ENCODE measurements at regions not wholly inside any gene's neighbourhood (a gene's known extent, or its start where the extent isn't known, plus 50 kb on each side); places are given as distances from the start of the nearest gene placed in this dataset.

DNA sequence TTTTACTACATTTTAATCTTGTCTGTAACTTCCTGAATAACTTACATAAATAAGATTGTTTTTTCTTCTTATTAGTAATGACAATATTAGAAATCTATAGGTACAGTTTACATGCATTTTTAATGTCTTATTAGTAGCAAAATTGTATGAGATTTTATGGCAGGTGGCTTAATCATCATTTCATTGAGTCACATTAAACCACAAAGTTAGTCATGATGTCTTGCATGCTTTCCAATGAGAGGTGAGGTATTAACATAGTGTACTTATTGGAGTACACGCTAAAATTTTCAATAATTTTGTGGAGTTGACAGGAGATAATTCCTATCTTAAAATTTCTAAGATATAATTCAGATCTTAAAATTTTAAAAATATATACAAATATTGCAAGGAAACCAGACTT, 989.6 kb upstream of the ARRDC3 start:
- ATAC-seq (ENCODE audit: low FRiP score) (no peak), DNase-seq (no peak)
- Histone ChIP-seq H3K27me3 (ENCODE audit: control insufficient read depth in 1 of 2, insufficient read depth in 2 of 2, low read length in 1 of 2) (no peaks in the 10 kb centered on the region), H3K27ac (ENCODE audit: low read depth in 1 of 2, low read length in 2 of 2) (no peak overlapping the region), H3K36me3 (ENCODE audit: control insufficient read depth in 1 of 2, insufficient read depth in 2 of 2, low read length in 1 of 2) (no peaks in the 10 kb centered on the region), H3K9me3 (ENCODE audit: control insufficient read depth, low read length) (no peaks in the 10 kb centered on the region), H3K4me3 (ENCODE audit: low read length in 2 of 2) (no peak overlapping the region), H3K4me1 (ENCODE audit: control insufficient read depth in 1 of 2, insufficient read depth in 2 of 2, low read length in 2 of 2) (no peaks in the 10 kb centered on the region)
- intact Hi-C loops (cut with DNase I) = no loop called here
- 84% methylated on average over 1 of the region's 1 CpG for WGBS, 2 donors

DNA sequence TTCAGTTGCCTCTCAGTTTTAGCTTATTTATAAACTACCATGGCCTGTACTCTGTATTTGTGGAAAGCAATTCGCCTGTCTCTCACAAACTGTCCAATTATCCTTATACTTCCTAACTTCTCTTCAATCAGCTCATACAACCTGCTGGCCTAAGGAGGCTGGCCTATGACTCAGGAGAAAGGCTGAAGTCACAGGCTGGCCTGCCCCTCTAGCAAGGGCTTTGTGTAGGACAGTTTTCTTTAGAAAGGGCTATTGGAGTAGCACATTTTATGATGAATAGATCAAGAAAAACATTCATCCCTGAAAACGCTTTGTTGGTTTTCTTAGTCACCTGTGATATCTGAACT, 988.7 kb upstream of the ARRDC3 start:
- ATAC-seq (ENCODE audit: low FRiP score) = no peak
- 82 to 83% methylated on average over 2 of the region's 2 CpGs for WGBS, 2 donors
- no peaks in the 10 kb centered on the region for H3K4me1 ChIP-seq (ENCODE audit: control insufficient read depth in 1 of 2, insufficient read depth in 2 of 2, low read length in 2 of 2)
- no peak for DNase-seq
- intact Hi-C loops (cut with DNase I) = no loop called here
- no peak overlapping the region for H3K27ac ChIP-seq (ENCODE audit: low read depth in 1 of 2, low read length in 2 of 2)
- no peak overlapping the region for H3K4me3 ChIP-seq (ENCODE audit: low read length in 2 of 2)
- no peaks in the 10 kb centered on the region for H3K36me3 ChIP-seq (ENCODE audit: control insufficient read depth in 1 of 2, insufficient read depth in 2 of 2, low read length in 1 of 2)
- no peaks in the 10 kb centered on the region for H3K27me3 ChIP-seq (ENCODE audit: control insufficient read depth in 1 of 2, insufficient read depth in 2 of 2, low read length in 1 of 2)
- H3K9me3 ChIP-seq (ENCODE audit: control insufficient read depth, low read length) = no peaks in the 10 kb centered on the region

DNA sequence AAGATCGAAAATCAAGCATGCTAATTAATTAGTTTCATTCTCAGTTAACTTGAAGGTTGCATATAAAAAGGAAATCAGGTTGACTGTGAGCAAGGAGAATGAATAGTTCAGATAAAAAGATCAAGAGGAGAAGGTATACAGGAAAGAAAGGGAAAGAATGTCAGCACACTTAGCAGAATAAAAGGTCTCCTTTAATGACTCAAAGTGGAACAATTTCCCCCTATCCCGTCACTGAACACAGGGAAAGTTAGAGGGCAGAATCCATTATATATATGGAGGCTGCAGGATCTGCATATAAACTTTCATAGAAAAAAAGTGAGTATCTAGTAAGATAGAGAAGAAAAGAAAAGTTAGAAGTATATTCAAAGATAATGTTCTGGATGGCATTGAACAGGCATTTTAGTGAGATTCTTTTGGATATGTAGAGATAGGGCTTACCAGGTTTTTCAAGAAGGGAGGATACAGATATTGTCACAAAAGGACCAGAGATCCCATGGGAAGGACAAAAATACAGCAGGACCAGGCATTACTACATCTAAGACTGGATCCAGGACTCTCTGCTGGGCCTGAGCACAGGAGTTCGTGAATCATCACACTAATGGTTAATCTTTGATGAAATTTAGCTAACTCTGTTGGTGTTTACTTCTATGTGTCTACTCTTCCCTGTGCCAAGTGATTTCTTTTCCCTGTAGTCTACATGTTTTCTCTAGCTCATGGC, 988.2 kb upstream of the ARRDC3 start:
- WGBS, 2 donors = 83 to 84% methylated on average over 3 of the region's 3 CpGs
- Histone ChIP-seq H3K36me3 (ENCODE audit: control insufficient read depth in 1 of 2, insufficient read depth in 2 of 2, low read length in 1 of 2) (no peaks in the 10 kb centered on the region), H3K27ac (ENCODE audit: low read depth in 1 of 2, low read length in 2 of 2) (no peak overlapping the region), H3K9me3 (ENCODE audit: control insufficient read depth, low read length) (no peaks in the 10 kb centered on the region), H3K27me3 (ENCODE audit: control insufficient read depth in 1 of 2, insufficient read depth in 2 of 2, low read length in 1 of 2) (no peaks in the 10 kb centered on the region), H3K4me1 (ENCODE audit: control insufficient read depth in 1 of 2, insufficient read depth in 2 of 2, low read length in 2 of 2) (no peaks in the 10 kb centered on the region), H3K4me3 (ENCODE audit: low read length in 2 of 2) (no peak overlapping the region)
- DNase-seq = no peak
- no peak for ATAC-seq (ENCODE audit: low FRiP score)
- intact Hi-C loops (cut with DNase I) = no loop called here

DNA sequence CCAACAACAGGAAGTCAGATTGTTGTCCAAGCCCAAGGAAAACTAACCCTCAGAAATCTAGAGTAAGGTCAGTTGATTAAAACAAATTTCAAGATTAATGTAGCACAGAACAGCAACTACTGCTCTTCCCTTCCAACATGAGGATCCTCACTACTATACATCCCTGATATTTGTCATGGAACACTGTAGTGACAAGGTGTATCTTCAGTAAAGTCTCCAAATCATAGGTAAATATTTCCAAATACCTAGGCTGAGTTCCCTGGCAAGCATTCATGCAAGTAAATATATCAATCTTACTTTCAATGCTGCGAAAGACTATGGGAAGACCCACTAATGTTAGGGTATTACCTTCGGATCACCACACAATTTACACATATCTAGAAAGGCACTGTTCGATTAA, 986.9 kb upstream of the ARRDC3 start:
- Histone ChIP-seq H3K4me3 (ENCODE audit: low read length in 2 of 2) (no peak overlapping the region), H3K36me3 (ENCODE audit: control insufficient read depth in 1 of 2, insufficient read depth in 2 of 2, low read length in 1 of 2) (no peaks in the 10 kb centered on the region), H3K27me3 (ENCODE audit: control insufficient read depth in 1 of 2, insufficient read depth in 2 of 2, low read length in 1 of 2) (no peaks in the 10 kb centered on the region), H3K9me3 (ENCODE audit: control insufficient read depth, low read length) (no peaks in the 10 kb centered on the region), H3K27ac (ENCODE audit: low read depth in 1 of 2, low read length in 2 of 2) (no peak overlapping the region), H3K4me1 (ENCODE audit: control insufficient read depth in 1 of 2, insufficient read depth in 2 of 2, low read length in 2 of 2) (no peaks in the 10 kb centered on the region)
- DNase-seq (no peak), ATAC-seq (ENCODE audit: low FRiP score) (no peak)
- intact Hi-C loops (cut with DNase I) = no loop called here
- WGBS, 2 donors = 93% methylated on average over 3 of the region's 3 CpGs

DNA sequence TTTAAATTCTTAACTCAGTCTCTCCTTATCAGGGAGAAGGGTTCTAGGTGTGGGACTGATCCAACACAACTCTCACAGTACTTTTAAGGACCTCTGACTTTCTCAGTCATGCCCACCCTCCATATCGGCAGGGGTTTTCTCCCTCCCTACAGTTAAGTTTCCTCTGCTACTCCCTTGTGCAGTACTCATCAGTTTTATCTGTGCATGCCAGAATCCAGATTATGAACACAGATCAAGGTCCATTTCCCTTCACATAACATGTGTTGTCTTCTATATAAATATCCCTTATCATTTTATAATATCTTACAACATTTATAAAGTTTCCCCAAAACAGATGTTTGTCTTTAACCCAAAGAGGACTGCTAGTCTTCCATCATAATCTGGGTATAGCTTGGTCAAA, 986.5 kb upstream of the ARRDC3 start:
- DNase-seq = no peak
- 93 to 94% methylated on average over 1 of the region's 1 CpG for WGBS, 2 donors
- H3K27ac ChIP-seq (ENCODE audit: low read depth in 1 of 2, low read length in 2 of 2) = no peak overlapping the region
- no peaks in the 10 kb centered on the region for H3K27me3 ChIP-seq (ENCODE audit: control insufficient read depth in 1 of 2, insufficient read depth in 2 of 2, low read length in 1 of 2)
- H3K4me3 ChIP-seq (ENCODE audit: low read length in 2 of 2) = no peak overlapping the region
- H3K9me3 ChIP-seq (ENCODE audit: control insufficient read depth, low read length) = no peaks in the 10 kb centered on the region
- ATAC-seq (ENCODE audit: low FRiP score) = no peak
- H3K4me1 ChIP-seq (ENCODE audit: control insufficient read depth in 1 of 2, insufficient read depth in 2 of 2, low read length in 2 of 2) = no peaks in the 10 kb centered on the region
- intact Hi-C loops (cut with DNase I) = no loop called here
- H3K36me3 ChIP-seq (ENCODE audit: control insufficient read depth in 1 of 2, insufficient read depth in 2 of 2, low read length in 1 of 2) = no peaks in the 10 kb centered on the region

DNA sequence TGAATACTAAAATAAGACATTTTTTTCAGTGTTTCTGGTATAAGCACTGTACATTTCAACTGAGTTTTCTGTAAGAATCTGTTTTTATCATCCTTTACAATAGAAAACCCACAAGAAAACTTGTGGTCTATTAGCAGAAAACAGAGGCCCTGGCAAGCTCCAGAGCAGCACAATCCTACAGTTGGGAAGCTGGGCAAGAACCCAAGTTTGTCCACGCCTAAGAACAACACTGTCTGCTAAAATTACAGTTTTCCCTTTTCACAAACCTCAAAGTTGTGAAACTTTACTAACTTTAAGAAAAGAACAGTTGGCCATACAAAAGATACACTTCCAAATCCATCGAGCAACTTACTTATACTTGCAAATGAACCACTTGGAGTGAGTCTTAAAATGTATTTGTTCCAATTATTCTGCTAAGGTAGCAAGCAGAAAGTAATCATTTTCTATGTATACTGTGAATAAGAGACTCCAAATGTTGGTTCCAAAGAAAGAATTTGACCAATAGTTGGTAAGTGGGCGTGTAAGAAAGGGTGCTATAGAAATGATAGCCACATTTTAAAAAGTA, 982.0 kb upstream of the ARRDC3 start:
- intact Hi-C loops (cut with DNase I) = no loop called here
- ATAC-seq (ENCODE audit: low FRiP score) (no peak), DNase-seq (peak in 1 of 2 donors; percentile 39)
- no peak overlapping the region for H3K4me3 ChIP-seq (ENCODE audit: low read length in 2 of 2)
- no peaks in the 10 kb centered on the region for H3K36me3 ChIP-seq (ENCODE audit: control insufficient read depth in 1 of 2, insufficient read depth in 2 of 2, low read length in 1 of 2)
- 33 to 37% methylated on average over 3 of the region's 3 CpGs for WGBS, 2 donors
- H3K27me3 ChIP-seq (ENCODE audit: control insufficient read depth in 1 of 2, insufficient read depth in 2 of 2, low read length in 1 of 2) = no peaks in the 10 kb centered on the region
- H3K27ac ChIP-seq (ENCODE audit: low read depth in 1 of 2, low read length in 2 of 2) = no peak overlapping the region
- H3K4me1 ChIP-seq (ENCODE audit: control insufficient read depth in 1 of 2, insufficient read depth in 2 of 2, low read length in 2 of 2) = no peaks in the 10 kb centered on the region
- H3K9me3 ChIP-seq (ENCODE audit: control insufficient read depth, low read length) = no peaks in the 10 kb centered on the region

DNA sequence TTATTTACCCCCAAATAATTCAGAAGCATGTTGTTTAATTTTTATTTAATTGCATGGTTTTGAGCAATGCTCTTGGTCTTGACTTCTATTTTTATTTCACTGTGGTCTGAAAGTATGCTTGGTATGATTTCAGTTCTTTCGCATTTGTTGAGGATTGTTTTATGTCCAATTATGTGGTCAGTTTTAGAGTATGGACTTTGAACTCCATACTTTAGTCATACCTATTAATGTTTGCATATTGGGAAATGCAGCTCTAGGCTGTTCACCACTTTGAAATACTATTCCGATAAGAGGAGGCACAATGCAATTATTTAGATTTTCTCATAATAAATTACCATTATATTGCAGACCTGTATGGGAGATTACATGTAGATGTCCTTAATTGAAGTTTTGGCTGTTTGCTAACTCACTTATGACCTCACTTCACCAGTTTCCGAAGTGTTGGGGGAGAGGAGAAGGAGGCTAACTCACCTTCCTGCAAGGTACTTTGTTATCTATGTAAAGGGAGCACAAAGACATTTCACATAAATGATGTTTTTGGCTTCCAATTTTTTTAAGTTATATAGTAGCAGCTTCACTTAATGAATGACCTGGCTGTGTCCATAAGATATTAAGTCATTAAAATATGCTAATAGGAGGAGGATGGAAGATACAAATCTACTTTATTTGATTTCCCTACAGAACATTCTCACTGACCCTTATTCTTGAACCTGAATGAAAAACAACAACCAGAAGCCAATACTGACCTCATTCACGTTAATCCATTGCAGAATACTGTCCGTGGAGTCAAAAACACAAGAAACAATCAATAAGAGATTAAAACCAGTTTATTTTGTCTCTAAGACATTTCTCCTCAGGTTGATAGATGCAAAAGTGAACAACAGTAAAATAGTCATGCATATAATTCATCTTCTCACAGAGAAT, 970.3 kb upstream of the ARRDC3 start:
- H3K9me3 ChIP-seq (ENCODE audit: control insufficient read depth, low read length) = peaks cover 4% of the 10 kb centered on the region
- no peaks in the 10 kb centered on the region for H3K27me3 ChIP-seq (ENCODE audit: control insufficient read depth in 1 of 2, insufficient read depth in 2 of 2, low read length in 1 of 2)
- H3K4me1 ChIP-seq (ENCODE audit: control insufficient read depth in 1 of 2, insufficient read depth in 2 of 2, low read length in 2 of 2) = no peaks in the 10 kb centered on the region
- H3K27ac ChIP-seq (ENCODE audit: low read depth in 1 of 2, low read length in 2 of 2) = no peak overlapping the region
- DNase-seq = no peak
- WGBS, 2 donors = 60 to 69% methylated on average over 5 of the region's 5 CpGs
- no peaks in the 10 kb centered on the region for H3K36me3 ChIP-seq (ENCODE audit: control insufficient read depth in 1 of 2, insufficient read depth in 2 of 2, low read length in 1 of 2)
- intact Hi-C loops (cut with DNase I) = no loop called here
- H3K4me3 ChIP-seq (ENCODE audit: low read length in 2 of 2) = no peak overlapping the region
- no peak for ATAC-seq (ENCODE audit: low FRiP score)

DNA sequence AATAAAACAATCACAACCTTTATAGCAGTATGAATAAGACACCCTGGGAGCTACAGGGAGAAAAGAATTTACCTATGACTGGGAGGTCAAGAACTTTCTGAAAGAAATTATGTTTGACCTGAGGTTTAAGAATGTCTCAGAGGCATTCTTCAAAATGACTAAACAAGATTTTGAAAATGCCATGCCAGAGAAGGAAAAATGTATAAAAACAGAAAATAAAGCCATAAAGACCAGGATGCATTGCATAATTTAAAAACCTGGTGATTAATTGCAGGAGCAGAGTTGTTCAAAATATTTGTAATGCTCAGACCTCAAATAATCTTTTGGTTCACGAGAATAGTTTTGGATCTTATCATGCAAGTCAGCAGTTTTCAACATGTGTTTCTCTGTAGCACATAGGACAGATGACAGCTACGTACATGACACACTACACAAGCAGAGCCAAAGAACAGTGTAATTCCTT, 954.7 kb upstream of the ARRDC3 start:
- intact Hi-C loops (cut with DNase I) = no loop called here
- Histone ChIP-seq H3K36me3 (ENCODE audit: control insufficient read depth in 1 of 2, insufficient read depth in 2 of 2, low read length in 1 of 2) (no peaks in the 10 kb centered on the region), H3K4me3 (ENCODE audit: low read length in 2 of 2) (no peak overlapping the region), H3K4me1 (ENCODE audit: control insufficient read depth in 1 of 2, insufficient read depth in 2 of 2, low read length in 2 of 2) (no peaks in the 10 kb centered on the region), H3K27me3 (ENCODE audit: control insufficient read depth in 1 of 2, insufficient read depth in 2 of 2, low read length in 1 of 2) (no peaks in the 10 kb centered on the region), H3K27ac (ENCODE audit: low read depth in 1 of 2, low read length in 2 of 2) (no peak overlapping the region), H3K9me3 (ENCODE audit: control insufficient read depth, low read length) (no peaks in the 10 kb centered on the region)
- ATAC-seq (ENCODE audit: low FRiP score) = no peak
- DNase-seq = no peak
- 6 to 14% methylated on average over 2 of the region's 2 CpGs for WGBS, 2 donors
